ENCODE measurements at regions not wholly inside any gene's neighbourhood (a gene's known extent, or its start where the extent isn't known, plus 50 kb on each side); places are given as distances from the start of the nearest gene placed in this dataset.

DNA sequence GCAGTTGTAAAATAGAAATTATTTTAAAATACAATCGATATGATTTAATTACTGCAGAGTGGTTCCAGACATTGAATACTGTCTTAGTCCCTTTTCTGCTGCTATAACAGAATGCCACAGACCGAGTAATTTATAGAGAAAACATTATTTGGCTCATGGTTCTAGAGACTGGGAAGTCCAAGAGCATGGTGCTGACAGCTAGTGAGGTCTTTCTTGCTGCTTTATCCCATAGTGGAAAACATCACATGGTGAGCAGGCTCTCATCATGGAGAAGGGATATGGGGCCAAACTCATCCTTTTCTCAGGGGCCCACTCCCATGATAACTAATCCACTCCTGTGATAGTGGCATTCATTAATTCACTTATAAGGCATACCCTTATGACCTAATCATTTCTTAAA is 120.0 kb upstream of the TBL1XR1 start:
- TF ChIP-seq, protein P1, sequence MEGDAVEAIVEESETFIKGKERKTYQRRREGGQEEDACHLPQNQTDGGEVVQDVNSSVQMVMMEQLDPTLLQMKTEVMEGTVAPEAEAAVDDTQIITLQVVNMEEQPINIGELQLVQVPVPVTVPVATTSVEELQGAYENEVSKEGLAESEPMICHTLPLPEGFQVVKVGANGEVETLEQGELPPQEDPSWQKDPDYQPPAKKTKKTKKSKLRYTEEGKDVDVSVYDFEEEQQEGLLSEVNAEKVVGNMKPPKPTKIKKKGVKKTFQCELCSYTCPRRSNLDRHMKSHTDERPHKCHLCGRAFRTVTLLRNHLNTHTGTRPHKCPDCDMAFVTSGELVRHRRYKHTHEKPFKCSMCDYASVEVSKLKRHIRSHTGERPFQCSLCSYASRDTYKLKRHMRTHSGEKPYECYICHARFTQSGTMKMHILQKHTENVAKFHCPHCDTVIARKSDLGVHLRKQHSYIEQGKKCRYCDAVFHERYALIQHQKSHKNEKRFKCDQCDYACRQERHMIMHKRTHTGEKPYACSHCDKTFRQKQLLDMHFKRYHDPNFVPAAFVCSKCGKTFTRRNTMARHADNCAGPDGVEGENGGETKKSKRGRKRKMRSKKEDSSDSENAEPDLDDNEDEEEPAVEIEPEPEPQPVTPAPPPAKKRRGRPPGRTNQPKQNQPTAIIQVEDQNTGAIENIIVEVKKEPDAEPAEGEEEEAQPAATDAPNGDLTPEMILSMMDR (IDR thresholded peaks at IDR 0.05; ENCODE audit: poor library complexity, severe bottlenecking), result no peak
- TF ChIP-seq, protein P2, sequence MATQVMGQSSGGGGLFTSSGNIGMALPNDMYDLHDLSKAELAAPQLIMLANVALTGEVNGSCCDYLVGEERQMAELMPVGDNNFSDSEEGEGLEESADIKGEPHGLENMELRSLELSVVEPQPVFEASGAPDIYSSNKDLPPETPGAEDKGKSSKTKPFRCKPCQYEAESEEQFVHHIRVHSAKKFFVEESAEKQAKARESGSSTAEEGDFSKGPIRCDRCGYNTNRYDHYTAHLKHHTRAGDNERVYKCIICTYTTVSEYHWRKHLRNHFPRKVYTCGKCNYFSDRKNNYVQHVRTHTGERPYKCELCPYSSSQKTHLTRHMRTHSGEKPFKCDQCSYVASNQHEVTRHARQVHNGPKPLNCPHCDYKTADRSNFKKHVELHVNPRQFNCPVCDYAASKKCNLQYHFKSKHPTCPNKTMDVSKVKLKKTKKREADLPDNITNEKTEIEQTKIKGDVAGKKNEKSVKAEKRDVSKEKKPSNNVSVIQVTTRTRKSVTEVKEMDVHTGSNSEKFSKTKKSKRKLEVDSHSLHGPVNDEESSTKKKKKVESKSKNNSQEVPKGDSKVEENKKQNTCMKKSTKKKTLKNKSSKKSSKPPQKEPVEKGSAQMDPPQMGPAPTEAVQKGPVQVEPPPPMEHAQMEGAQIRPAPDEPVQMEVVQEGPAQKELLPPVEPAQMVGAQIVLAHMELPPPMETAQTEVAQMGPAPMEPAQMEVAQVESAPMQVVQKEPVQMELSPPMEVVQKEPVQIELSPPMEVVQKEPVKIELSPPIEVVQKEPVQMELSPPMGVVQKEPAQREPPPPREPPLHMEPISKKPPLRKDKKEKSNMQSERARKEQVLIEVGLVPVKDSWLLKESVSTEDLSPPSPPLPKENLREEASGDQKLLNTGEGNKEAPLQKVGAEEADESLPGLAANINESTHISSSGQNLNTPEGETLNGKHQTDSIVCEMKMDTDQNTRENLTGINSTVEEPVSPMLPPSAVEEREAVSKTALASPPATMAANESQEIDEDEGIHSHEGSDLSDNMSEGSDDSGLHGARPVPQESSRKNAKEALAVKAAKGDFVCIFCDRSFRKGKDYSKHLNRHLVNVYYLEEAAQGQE (IDR thresholded peaks at IDR 0.05; ENCODE audit: borderline replicate concordance), result no peak
- TF ChIP-seq EZH2 (IDR thresholded peaks at IDR 0.05; ENCODE audit: borderline replicate concordance, insufficient read depth, low read length, poor library complexity, severe bottlenecking), result no peak
- no peak for TF ChIP-seq TAF1 (IDR thresholded peaks at IDR 0.05; ENCODE audit: low read depth)
- no peak for TF ChIP-seq EP300 (conservative IDR thresholded peaks at IDR 0.05; ENCODE audit: poor library complexity, severe bottlenecking)

Measured in neural cell (in vitro differentiated cells).